Hematopoietic multipotent progenitor cell treated with erythropoietin and hydrocortisone succinate and interleukin-3 and kit ligand, for 15 days (in vitro differentiated cells): ENCODE measurements at regions not wholly inside any gene's neighbourhood (a gene's known extent, or its start where the extent isn't known, plus 50 kb on each side); places are given as distances from the start of the nearest gene placed in this dataset.
"Not testable (repeated sequence)": the region's sequence is repeated elsewhere in the genome, so short reads cannot be mapped to it uniquely, and the experiment has no call there.

ENCODE experiments used
- DNase-seq: peaks from one replicate; pipeline ENCODE4 v3.0.0-alpha.2; 2015; ENCODE audit warnings: low spot score

DNA sequence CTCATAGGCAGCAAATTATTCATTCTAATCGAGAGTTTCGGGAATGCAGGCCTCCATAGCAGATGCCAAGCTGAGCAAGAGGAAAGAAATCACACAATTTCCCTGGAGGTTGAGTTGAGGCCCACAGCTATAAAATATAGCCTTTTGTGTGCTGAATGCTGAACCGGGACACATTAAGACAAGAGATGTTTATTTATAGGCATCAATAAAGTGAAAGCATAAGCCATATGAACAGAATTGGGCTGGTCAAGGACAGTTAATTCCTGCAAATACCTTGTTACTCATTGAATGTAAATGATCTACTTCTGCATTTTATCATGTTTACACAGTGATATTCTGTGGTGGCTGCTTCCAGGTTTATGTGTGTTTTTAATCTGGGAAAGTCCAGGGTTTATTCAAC, 461.7 kb downstream of the KLF12 start:
- no peak for DNase-seq

DNA sequence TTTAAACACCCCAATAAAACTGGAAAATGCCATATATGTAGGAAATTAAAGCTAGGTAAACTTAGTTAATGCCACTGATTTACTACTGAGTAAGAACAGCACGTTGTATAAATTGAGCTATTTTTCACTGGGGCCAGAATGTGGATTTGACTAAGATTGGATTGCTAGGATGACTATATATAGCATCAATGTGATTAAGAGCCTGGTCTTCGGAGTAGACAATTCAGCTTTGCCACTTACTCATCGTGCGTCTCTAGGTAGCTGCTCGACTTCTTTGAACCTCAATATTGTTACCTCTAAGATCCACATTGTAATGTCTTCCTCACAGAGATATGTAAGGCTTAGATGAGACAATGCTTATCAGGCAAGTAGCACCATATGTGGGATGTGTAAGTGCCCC, 462.5 kb downstream of the KLF12 start:
- no peak for DNase-seq

DNA sequence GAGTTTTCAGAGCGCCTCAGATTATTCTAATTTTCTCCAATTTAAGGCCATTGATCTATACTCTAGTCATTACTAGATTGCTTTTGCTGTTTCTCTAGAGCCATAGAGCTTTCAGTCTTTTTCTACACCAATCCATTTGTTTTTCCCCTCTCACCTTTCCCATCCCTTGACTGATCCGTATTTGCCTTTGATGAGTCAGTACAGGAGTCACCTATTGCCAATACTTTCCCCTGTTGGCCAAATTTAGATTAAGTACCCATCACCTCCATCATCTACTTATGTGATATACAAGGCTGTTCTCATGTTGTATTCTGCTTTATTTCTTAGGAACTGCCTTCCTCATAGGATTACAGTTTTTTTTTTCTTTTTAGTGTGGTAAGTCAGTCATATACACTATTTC, 463.2 kb downstream of the KLF12 start:
- DNase-seq: no peak

- no peak for DNase-seq
Measured at GRCh38 chr13:73667756-73668155, 466.4 kb downstream of the KLF12 start.

DNA sequence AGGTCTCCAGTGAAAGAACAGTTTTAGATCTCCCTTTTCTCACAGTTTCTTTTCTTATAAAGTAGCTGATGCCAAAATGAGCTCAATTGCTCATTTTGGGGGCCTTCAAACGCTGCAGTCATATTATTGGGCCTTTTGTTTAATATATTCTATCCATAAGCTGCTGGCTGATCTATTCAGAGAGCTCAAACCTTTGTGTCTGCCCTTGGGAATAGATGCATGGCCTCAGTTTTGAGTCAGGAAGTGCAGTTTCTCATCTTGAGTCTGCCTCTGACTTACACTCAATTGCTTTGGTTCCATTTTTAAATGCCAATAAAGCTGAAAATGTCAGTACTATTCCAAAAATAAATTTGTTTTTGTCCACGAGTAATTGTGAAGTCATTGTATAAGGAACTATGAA, 468.9 kb downstream of the KLF12 start:
- DNase-seq: no peak

DNA sequence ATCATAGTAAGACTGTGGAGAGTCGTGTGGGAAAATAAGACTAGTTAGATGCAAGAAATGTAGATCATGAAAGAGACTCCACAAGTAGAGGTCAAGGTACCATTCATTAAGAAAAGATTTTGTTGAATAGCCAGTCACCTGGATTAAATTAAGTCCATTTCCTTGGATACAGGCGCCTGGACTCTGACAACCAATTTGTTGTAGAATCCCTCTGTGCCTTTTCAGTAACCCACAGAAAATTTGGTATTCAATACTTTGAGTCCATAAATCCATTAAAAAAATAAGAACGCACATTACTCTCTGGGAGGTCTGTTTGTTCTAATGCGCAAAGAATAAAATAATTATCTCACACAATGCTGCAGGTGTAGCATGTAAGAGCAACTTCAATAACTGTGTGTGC, 469.4 kb downstream of the KLF12 start:
- DNase-seq: no peak

DNA sequence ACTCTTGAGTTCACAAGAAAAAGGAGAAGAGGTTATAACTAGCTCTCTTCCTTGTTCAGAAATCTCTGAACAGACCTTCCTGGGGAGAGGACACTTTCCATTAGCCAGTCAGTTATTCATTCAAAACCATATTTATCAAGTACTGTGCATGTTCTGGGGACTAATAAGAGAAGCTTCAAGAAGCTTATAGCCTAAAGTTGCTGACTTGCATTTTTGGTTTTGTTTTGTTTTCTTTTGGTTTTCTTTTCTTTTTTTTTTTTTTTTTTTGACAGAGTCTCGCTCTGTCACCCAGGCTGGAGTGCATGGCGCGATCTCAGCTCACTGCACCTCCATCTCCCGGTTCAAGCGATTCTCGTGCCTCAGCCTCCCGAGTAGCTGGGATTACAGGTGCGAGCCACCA, 471.4 kb downstream of the KLF12 start:
- DNase-seq: no peak

DNA sequence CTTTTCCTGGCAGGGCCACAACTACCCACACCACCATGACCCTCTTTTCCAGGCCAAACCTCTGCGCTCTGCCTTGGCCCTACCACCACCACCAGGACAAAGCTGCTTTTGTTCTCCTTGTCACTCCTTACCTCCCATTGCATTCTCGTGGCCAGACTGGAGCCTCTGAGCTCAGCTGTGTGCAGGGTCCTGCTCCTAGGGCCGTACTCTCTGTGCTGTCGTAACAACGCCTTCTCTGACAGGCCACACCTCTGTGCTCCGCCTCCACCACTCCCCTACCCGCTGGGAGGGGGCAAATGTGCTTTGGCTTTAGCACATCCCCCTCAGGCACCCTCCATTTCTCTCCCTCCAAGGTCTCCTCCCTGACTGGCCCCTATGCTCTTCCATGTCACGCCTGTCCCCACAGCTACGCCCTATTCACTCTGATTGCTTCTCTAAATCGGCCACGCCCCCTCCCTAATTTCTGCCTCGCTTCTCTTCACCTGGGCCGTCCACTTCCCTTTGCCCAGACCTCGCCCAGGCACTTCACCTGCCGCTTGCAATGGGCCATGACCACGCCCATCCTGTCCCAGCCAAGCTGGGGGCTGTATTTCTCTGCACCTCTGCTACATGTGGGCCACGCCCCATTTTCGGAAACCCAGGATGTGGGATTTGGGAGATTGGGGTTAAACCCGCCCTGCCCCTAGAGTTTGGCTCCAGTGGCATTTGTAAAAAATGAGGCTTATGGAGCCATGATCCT, 472.3 kb downstream of the KLF12 start:
- no peak for DNase-seq

DNA sequence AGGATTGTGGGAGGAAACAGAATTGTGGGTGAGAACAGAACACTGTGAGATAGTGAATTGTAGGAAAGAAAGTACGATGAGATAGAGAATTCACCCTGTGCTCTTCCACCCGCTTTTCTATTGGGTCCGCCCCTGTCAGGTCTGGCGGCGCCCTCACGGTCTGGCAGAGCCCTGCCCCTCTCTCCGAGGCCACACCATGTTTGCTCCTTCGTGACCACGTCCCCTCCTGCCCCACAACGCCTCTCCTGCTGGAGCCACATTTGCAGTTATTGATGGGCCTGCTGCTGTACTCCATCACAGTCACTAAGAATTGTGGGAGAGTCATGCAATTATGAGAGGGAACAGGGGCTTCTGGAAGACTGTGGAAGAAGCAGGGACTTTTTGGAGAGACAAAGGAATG, 473.1 kb downstream of the KLF12 start:
- DNase-seq: no peak

- no peak for DNase-seq
Measured at GRCh38 chr13:73658639-73659038, 475.6 kb downstream of the KLF12 start.

DNA sequence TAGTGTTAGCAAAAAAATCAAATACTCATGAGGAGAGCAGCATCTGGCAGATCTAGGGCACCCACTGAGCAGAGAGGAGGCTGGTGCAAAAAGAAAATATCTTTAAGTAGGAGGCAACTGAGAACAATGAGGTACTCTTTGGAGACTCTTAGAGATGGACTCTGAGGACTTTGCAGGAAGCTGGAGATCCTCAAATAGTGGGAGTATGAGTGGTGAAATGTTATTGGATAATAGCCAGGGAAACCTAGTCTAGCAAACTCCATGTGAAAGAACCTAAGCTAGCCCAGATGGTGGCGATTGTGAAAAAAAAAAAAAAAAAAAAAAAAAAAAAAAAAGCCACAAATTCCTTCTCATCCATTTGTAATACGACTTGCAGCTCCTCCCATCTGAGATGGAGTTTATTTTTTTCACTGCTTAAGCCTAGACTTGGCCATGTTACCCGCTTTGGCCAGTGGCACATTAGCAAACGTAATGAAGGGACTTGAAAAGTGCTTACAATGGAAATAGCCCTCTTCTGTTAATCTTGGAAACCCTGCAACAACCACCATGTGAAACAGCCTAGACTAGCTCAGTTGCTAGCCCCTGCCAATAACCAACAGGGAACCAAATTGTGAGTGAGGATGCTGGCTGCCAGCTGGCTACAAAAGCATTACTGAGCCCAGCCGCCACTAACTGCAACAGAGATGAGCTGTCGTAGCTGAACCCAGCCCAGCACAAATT, 476.2 kb downstream of the KLF12 start:
- DNase-seq: no peak

- no peak for DNase-seq
Measured at GRCh38 chr13:73656863-73657262, 477.3 kb downstream of the KLF12 start.

GRCh38 chr13:73653688-73654087, 480.5 kb downstream of the KLF12 start:
- DNase-seq: no peak

- no peak for DNase-seq
Measured at GRCh38 chr13:73647417-73647816, 486.8 kb downstream of the KLF12 start.

GRCh38 chr13:73640476-73641179, 493.6 kb downstream of the KLF12 start:
- DNase-seq: not testable (repeated sequence)

- no peak for DNase-seq
Measured at GRCh38 chr13:73635166-73635787, 498.9 kb downstream of the KLF12 start.

GRCh38 chr13:73633817-73634460, 500.3 kb downstream of the KLF12 start:
- DNase-seq: no peak

DNA sequence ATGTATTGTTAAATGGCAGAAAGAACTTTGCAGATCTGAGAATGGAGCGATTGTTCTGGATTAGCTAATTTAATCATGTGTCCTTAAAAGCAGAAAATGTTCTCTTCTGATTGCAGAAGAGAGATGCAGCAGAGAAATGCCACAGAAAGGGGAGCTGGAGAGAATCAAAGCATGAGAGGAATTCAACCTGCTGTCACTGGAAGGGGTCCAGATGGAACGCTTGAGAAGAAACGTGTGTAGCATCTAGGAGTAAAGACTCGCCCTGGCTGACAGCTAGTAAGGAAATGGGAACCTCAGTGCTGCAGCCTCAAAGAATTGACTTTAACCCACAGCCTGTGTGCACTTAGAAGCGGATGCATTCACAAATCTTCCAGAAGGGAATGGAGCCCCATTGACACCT, 502.8 kb downstream of the KLF12 start:
- DNase-seq: no peak

GRCh38 chr13:73625562-73626339, 508.5 kb downstream of the KLF12 start:
- DNase-seq: no peak

GRCh38 chr13:73623281-73623680, 510.9 kb downstream of the KLF12 start:
- no peak for DNase-seq

DNA sequence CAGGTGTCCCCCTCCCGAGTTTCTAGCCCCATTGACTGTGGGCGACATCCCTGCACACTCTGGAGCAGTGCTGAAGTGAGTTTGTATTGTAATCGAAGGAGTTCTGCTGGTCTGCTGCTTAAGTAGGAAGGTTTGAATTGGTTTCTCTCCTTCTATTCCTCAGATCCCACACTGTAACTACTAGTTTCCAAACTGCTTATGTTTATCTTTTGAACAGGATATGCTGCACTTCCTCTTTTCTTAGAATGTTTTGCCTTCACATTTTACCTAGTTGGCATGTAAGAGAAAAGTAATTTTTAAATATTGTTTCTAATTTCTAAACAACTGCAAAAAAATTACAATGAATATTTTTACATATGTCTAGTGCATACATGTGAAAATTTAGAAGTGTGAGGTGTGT, 511.8 kb downstream of the KLF12 start:
- DNase-seq: no peak
